ENCODE measurements at regions not wholly inside any gene's neighbourhood (a gene's known extent, or its start where the extent isn't known, plus 50 kb on each side); places are given as distances from the start of the nearest gene placed in this dataset.
"Not testable (repeated sequence)": the region's sequence is repeated elsewhere in the genome, so short reads cannot be mapped to it uniquely, and the experiment has no call there.

DNA sequence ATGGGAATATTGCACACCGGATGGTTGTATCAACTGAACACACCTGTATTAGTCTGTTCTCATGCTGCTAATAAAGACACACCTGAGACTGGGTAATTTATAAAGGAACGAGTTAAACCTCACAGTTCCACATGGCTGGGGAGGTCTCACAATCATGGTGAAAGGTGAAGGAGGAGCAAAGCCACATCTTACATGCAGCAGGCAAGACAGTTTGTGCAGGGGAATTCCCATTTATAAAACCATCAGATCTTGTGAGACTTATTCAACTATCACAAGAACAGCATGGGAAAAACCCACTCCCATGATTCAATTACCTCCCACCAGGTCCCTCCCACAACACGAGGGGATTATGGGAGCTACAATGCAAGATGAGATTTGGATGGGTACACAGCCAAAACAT is 613.5 kb downstream of the NTRK3 start:
- TF ChIP-seq, protein P1, sequence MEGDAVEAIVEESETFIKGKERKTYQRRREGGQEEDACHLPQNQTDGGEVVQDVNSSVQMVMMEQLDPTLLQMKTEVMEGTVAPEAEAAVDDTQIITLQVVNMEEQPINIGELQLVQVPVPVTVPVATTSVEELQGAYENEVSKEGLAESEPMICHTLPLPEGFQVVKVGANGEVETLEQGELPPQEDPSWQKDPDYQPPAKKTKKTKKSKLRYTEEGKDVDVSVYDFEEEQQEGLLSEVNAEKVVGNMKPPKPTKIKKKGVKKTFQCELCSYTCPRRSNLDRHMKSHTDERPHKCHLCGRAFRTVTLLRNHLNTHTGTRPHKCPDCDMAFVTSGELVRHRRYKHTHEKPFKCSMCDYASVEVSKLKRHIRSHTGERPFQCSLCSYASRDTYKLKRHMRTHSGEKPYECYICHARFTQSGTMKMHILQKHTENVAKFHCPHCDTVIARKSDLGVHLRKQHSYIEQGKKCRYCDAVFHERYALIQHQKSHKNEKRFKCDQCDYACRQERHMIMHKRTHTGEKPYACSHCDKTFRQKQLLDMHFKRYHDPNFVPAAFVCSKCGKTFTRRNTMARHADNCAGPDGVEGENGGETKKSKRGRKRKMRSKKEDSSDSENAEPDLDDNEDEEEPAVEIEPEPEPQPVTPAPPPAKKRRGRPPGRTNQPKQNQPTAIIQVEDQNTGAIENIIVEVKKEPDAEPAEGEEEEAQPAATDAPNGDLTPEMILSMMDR (conservative IDR thresholded peaks at IDR 0.05; ENCODE audit: low read depth in 2 of 2), result not testable (repeated sequence)
- not testable (repeated sequence) for TF ChIP-seq POLR2AphosphoS5 (IDR thresholded peaks at IDR 0.05; ENCODE audit: low read depth); REST (IDR thresholded peaks at IDR 0.05; ENCODE audit: unreplicated experiment); ZNF462 (CRISPR knock-in tag; IDR thresholded peaks at IDR 0.05); STAT1 (IDR thresholded peaks at IDR 0.05; ENCODE audit: unreplicated experiment); CREB1 (CRISPR knock-in tag; IDR thresholded peaks at IDR 0.05; ENCODE audit: low read depth); EZH2 (IDR thresholded peaks at IDR 0.05; ENCODE audit: low read depth, unreplicated experiment); JUNB (IDR thresholded peaks at IDR 0.05; ENCODE audit: unreplicated experiment); EZH2phosphoT487 (IDR thresholded peaks at IDR 0.05; ENCODE audit: unreplicated experiment); NANOG (IDR thresholded peaks at IDR 0.05; ENCODE audit: borderline replicate concordance); ZNF331 (CRISPR knock-in tag; IDR thresholded peaks at IDR 0.05; ENCODE audit: low read depth)
- TF ChIP-seq, protein P2, sequence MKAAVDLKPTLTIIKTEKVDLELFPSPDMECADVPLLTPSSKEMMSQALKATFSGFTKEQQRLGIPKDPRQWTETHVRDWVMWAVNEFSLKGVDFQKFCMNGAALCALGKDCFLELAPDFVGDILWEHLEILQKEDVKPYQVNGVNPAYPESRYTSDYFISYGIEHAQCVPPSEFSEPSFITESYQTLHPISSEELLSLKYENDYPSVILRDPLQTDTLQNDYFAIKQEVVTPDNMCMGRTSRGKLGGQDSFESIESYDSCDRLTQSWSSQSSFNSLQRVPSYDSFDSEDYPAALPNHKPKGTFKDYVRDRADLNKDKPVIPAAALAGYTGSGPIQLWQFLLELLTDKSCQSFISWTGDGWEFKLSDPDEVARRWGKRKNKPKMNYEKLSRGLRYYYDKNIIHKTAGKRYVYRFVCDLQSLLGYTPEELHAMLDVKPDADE (IDR thresholded peaks at IDR 0.05), result not testable (repeated sequence)
